ENCODE measurements at regions not wholly inside any gene's neighbourhood (a gene's known extent, or its start where the extent isn't known, plus 50 kb on each side); places are given as distances from the start of the nearest gene placed in this dataset.
"Not testable (repeated sequence)": the region's sequence is repeated elsewhere in the genome, so short reads cannot be mapped to it uniquely, and the experiment has no call there.

DNA sequence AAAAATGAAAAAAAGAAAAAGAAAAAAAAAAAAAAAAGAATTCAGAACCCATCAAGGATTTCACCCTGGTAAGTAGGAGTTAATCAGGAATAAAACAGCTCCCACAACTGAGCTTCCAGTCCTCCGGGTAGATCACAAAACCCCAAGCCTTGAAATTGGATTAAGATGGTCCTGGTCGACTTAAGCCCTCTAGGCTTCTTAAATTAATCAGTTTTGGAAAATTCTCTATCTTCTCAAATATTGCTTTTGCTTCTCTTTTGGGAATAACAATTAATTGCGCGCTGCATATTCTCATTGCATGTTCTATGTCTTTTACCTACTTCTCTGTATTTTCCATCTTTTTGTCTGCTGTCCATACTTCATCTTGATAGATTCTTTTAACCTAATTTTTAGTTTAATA is 348.0 kb upstream of the MEX3C start:
- Histone ChIP-seq H3K27me3 (replicated peaks) (no peaks in the 10 kb centered on the region), H3K4me3 (no peak overlapping the region), H3K27ac (no peak overlapping the region), H3K4me1 (replicated peaks) (no peaks in the 10 kb centered on the region), H3K9me3 (replicated peaks) (no peaks in the 10 kb centered on the region), H3K36me3 (no peaks in the 10 kb centered on the region)
- no peak for DNase-seq (ENCODE audit: low read depth in 1 of 2, low spot score in 2 of 2)

DNA sequence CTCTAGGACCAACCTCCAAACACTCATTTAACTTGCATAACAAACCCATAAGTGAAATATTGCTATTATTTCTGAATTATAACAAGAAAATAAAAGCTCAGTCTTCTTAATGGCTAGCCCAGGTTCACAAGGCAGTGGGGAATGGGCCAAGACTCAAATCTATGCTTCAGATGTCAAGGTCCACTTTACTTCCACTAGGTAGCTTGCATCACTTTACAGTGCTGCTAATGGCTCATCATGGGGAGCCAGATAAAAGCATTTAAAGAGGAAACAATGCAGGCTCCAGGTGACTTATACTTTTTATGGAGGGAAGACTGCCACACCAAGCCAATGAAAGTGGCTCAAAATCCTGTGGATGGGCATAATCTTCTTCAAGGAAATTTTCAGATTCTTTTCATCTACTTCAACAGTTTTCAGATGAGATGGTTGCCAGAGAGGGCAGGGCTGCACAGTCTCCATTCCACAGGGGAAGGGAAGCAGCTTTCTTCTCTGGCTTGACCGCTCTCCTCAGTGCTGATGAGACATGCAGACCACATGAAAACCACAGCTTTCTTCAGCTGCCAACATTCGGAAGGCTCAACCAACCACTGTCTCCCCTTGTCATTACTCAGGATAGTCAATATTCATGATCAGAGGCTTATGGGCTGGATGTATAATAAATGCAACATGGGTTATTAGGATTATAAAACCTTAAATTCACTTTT is 361.9 kb upstream of the MEX3C start:
- DNase-seq (ENCODE audit: low read depth in 1 of 2, low spot score in 2 of 2), result no peak
- H3K4me1 ChIP-seq (replicated peaks), result no peaks in the 10 kb centered on the region
- no peak overlapping the region for H3K4me3 ChIP-seq
- no peak overlapping the region for H3K27ac ChIP-seq
- no peaks in the 10 kb centered on the region for H3K9me3 ChIP-seq (replicated peaks)
- no peaks in the 10 kb centered on the region for H3K27me3 ChIP-seq (replicated peaks)
- H3K36me3 ChIP-seq, result no peaks in the 10 kb centered on the region

DNA sequence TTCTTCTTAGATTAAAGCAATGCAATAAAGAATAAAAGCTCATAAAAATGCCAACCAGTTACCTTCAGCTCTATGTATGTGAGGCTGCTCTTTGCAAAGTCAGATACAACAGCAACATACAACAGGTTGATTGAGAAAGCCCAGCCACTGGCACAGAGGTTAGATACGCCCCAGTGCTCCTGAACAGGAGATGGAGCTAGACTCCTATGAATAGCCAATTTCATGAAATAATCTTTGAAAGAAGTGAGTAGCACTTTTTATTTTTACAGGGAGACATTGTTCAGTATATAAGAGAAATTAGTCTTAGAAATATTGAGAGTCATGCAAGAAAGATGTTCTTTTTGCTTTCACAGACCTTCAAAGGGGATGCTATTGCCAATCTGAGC is 362.4 kb upstream of the MEX3C start:
- H3K9me3 ChIP-seq (replicated peaks), result no peaks in the 10 kb centered on the region
- H3K4me3 ChIP-seq, result no peak overlapping the region
- DNase-seq (ENCODE audit: low read depth in 1 of 2, low spot score in 2 of 2), result no peak
- H3K36me3 ChIP-seq, result no peaks in the 10 kb centered on the region
- H3K27ac ChIP-seq, result no peak overlapping the region
- no peaks in the 10 kb centered on the region for H3K27me3 ChIP-seq (replicated peaks)
- H3K4me1 ChIP-seq (replicated peaks), result no peaks in the 10 kb centered on the region

DNA sequence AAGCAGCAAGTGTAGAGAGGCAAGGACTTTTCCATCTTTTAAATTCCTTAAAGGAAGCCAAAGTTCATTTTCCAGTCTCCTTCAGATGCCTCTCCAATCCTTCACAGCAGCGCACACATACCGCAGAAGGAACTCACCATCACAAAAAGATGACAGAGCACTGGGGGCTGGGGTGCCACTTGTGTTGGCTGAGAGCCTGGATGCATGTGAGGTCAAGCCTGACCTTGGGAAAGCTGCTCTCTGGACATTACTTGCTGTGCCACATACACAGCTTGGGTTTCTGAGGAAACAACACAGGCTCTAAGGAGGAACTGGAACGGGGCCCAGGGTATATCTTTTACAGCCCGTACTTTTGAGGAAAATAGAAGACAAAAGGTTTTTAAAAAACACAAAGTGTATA is 364.3 kb upstream of the MEX3C start:
- no peak for DNase-seq (ENCODE audit: low read depth in 1 of 2, low spot score in 2 of 2)
- no peaks in the 10 kb centered on the region for H3K4me1 ChIP-seq (replicated peaks)

DNA sequence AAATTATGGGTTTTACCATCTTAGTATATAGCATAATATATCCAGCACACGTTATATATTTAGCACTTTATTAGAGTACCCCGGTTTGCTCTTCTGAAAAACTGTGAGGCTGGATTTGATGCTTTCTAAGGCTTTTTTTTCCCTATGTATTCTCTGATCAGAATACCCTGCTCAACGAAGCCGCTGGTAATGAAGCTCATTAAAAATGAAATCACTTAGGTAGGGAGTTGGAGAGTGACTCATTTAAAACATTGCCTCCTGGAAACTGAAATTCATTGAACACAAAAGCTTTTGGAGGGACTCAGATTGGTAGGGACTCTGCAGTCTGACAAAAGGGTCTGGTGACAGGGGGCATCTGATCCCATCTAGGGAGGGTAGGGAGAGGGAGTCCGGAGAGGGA is 365.4 kb upstream of the MEX3C start:
- no peaks in the 10 kb centered on the region for H3K27me3 ChIP-seq (replicated peaks)
- H3K36me3 ChIP-seq, result no peaks in the 10 kb centered on the region
- no peak overlapping the region for H3K27ac ChIP-seq
- H3K9me3 ChIP-seq (replicated peaks), result no peaks in the 10 kb centered on the region
- no peaks in the 10 kb centered on the region for H3K4me1 ChIP-seq (replicated peaks)
- H3K4me3 ChIP-seq, result no peak overlapping the region
- DNase-seq (ENCODE audit: low read depth in 1 of 2, low spot score in 2 of 2), result no peak

More for the DNA sequence above, 364.3 kb upstream of the MEX3C start:
- H3K4me3 ChIP-seq, result no peak overlapping the region
- H3K36me3 ChIP-seq, result no peaks in the 10 kb centered on the region
- no peak overlapping the region for H3K27ac ChIP-seq
- H3K27me3 ChIP-seq (replicated peaks), result no peaks in the 10 kb centered on the region
- no peaks in the 10 kb centered on the region for H3K9me3 ChIP-seq (replicated peaks)

DNA sequence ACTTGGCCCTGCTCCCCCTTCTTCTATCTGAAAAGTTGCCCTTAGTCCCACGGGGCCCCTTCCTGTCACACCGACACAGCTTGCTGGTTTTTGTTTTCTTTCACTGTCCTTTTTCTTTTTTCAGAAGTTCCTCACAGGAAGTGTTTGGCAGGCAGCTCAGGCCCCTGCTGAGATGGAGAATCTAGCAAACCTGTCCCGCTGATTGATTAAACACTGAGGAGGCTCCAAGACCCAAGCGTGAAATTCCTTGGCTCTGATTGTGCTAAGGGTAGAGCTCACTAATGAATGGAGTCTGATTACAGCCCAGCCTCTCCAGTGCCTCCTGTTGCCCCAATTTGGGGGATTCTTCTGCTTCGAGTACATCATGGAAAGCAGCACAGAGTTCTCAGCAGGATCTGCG is 365.9 kb upstream of the MEX3C start:
- no peaks in the 10 kb centered on the region for H3K9me3 ChIP-seq (replicated peaks)
- no peaks in the 10 kb centered on the region for H3K27me3 ChIP-seq (replicated peaks)
- no peaks in the 10 kb centered on the region for H3K36me3 ChIP-seq
- DNase-seq (ENCODE audit: low read depth in 1 of 2, low spot score in 2 of 2), result no peak
- no peaks in the 10 kb centered on the region for H3K4me1 ChIP-seq (replicated peaks)
- H3K27ac ChIP-seq, result no peak overlapping the region
- H3K4me3 ChIP-seq, result no peak overlapping the region

DNA sequence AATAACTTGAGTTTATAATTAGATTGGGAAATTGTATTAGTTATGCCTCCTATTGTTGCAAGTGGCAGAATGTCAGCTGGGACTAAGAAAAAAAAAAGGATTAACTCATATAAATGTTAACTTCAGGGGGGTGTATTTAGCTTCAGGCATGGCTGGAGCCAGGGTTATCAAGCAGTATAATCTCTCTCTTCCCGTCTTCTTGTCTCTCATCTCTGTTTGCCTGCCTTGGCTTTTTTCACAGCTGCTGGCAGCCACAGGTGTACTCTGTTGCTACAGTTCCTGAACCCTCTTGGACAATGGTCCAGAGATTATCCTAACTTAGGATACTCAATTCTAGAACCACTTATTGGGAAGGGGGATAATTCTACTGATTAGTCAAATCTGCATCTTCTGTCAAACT is 370.7 kb upstream of the MEX3C start:
- Histone ChIP-seq H3K36me3 (no peaks in the 10 kb centered on the region), H3K27me3 (replicated peaks) (no peaks in the 10 kb centered on the region), H3K4me3 (no peak overlapping the region), H3K27ac (no peak overlapping the region), H3K4me1 (replicated peaks) (no peaks in the 10 kb centered on the region), H3K9me3 (replicated peaks) (no peaks in the 10 kb centered on the region)
- no peak for DNase-seq (ENCODE audit: low read depth in 1 of 2, low spot score in 2 of 2)

DNA sequence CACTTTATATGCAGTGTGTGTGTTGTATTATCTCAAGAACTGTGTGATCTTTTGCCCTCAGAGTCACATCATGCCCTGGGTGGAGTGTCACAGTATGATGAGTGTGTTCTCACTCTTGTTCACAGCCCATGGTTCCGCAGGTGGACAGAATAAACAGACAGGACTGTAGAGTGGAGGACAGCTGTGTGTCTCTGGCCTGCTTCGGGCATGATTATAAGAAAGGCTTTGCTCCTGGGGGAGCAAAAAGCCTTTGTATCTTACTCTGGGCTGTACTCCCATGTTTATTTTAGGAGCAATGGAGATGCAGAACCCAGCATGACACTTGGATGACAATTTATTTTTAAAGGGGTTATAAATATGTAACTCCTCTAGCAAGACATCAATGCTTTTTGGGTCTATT is 371.7 kb upstream of the MEX3C start:
- no peaks in the 10 kb centered on the region for H3K36me3 ChIP-seq
- H3K4me3 ChIP-seq, result no peak overlapping the region
- H3K9me3 ChIP-seq (replicated peaks), result no peaks in the 10 kb centered on the region
- no peaks in the 10 kb centered on the region for H3K4me1 ChIP-seq (replicated peaks)
- H3K27me3 ChIP-seq (replicated peaks), result no peaks in the 10 kb centered on the region
- no peak overlapping the region for H3K27ac ChIP-seq
- DNase-seq (ENCODE audit: low read depth in 1 of 2, low spot score in 2 of 2), result no peak

DNA sequence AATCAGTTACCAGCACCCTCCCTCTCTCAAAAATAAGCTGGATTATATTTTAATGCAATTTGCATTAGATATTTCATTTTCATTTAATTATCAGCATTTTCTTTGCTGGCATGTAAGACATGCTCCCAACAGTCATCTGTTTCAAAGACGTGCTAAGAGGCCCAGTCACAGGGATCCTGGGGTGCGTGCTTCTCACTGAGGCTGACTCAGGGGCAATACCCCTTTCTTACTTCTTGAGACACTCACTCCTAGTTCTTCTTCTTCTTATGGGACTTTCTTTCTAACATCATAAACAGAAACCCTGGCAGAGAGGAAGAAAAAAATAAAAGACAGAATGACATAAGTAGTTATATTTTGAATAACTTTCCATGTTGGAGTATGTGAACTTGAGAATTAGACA is 372.1 kb upstream of the MEX3C start:
- DNase-seq (ENCODE audit: low read depth in 1 of 2, low spot score in 2 of 2), result no peak
- no peak overlapping the region for H3K4me3 ChIP-seq
- H3K36me3 ChIP-seq, result no peaks in the 10 kb centered on the region
- no peak overlapping the region for H3K27ac ChIP-seq
- no peaks in the 10 kb centered on the region for H3K27me3 ChIP-seq (replicated peaks)
- H3K9me3 ChIP-seq (replicated peaks), result no peaks in the 10 kb centered on the region
- no peaks in the 10 kb centered on the region for H3K4me1 ChIP-seq (replicated peaks)

DNA sequence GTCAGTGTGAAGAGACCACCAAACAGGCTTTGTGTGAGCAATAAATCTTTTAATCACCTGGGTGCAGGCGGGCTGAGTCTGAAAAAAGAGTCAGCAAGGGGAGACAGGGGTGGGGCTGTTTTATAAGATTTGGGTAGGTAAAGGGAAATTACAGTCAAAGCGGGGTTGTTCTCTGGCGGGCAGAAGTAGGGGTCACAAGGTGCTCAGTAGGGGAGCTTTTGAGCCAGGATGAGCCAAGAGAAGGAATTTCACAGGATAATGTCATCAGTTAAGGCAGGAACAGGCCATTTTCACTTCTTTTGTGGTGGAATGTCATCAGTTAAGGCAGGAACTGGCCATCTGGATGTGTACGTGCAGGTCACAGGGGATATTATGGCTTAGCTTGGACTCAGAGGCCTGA is 372.6 kb upstream of the MEX3C start:
- H3K4me1 ChIP-seq (replicated peaks); H3K9me3 ChIP-seq (replicated peaks); H3K27ac ChIP-seq; H3K4me3 ChIP-seq; DNase-seq (ENCODE audit: low read depth in 1 of 2, low spot score in 2 of 2); H3K36me3 ChIP-seq; H3K27me3 ChIP-seq (replicated peaks): not testable (repeated sequence)

DNA sequence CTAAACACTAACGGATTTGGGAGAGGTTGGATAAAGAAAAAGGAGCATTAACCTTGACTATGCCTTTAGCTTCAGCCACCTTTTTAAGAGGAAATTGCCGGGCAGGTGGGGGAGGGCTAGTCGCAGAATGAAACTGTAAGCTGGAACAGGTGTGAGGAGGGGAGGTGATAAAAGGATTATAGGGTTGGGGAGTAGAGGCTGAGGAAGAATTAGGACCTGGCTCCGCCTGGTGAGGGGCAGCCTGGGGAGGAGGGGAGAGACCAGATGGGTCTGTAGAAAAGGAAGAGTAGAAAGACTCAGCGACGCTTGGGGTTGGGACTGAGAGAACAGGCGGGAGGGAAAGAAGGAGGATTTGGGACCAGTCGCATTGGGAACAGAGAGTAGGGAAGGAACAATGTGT is 376.4 kb upstream of the MEX3C start:
- H3K27me3 ChIP-seq (replicated peaks); H3K27ac ChIP-seq; H3K36me3 ChIP-seq; DNase-seq (ENCODE audit: low read depth in 1 of 2, low spot score in 2 of 2); H3K9me3 ChIP-seq (replicated peaks); H3K4me3 ChIP-seq; H3K4me1 ChIP-seq (replicated peaks): not testable (repeated sequence)

DNA sequence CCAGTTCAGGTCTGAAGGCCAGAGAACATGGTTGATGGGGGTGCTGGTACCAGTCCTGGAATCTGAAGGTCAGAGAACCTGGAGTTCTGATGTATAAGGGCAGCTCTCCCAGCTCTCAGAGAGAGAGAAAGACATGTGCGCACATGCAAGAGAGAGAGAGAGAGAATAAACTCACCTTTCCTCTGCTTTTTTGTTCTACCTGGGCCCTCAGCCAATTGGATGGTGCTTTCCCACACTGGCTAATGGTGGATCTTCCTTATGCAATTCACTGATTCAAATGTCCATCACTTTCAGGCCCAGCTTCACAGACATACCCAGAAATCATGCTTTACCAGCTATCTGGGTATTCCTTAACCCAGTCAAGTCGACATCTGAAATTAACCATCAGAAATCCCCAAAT is 377.7 kb upstream of the MEX3C start:
- Histone ChIP-seq H3K36me3 (no peaks in the 10 kb centered on the region), H3K27me3 (replicated peaks) (no peaks in the 10 kb centered on the region), H3K27ac (no peak overlapping the region), H3K4me1 (replicated peaks) (no peaks in the 10 kb centered on the region), H3K4me3 (no peak overlapping the region), H3K9me3 (replicated peaks) (no peaks in the 10 kb centered on the region)
- DNase-seq (ENCODE audit: low read depth in 1 of 2, low spot score in 2 of 2), result no peak

DNA sequence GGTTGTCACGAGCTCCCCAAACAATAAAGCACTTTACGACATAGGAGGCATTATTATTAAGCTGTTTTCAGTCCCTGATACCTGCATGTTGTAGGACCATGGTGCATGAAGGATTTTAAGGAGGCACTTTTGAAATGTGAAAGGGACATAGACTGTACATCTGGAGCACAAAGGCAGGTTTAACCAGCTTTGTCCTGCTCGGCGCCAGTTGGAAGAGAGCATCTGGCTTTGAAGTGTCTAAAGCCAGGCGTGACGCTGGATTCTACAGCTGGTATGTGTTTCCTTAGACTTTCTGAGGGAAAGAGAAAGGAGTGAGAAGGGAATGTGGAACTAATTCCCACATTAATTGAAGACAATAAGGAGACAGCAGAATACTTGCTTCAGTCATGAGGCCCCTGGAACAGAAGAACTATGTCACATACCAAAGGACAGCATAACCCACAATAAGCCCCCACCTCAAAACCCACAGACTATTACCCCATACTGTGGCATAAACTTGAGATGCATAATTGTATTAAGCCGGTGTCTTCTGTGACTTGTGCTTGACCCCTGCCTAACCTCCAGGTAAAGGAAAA is 381.0 kb upstream of the MEX3C start:
- DNase-seq (ENCODE audit: low read depth in 1 of 2, low spot score in 2 of 2), result no peak
- Histone ChIP-seq H3K4me3 (no peak overlapping the region), H3K4me1 (replicated peaks) (no peaks in the 10 kb centered on the region), H3K36me3 (no peaks in the 10 kb centered on the region), H3K9me3 (replicated peaks) (no peaks in the 10 kb centered on the region), H3K27me3 (replicated peaks) (no peaks in the 10 kb centered on the region), H3K27ac (no peak overlapping the region)

DNA sequence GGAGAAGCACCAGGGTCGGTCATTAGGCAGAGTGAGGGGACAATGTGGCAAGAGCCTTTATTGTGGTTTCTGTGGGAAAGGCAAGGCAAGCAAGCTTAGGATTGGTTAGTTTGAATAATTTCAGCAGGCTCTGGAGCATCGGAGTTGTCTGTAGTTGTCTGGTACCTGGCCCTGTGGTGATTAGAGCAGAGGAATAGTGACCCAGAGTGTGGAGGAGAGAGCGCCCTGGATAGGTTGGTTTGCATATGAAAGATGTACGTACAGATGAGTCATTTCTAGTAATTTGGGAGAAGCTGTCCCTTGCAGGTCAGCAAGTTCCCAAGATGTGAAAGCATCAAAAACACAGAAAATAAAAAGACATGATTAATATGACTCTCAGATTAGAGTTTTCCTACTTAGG is 383.1 kb upstream of the MEX3C start:
- Histone ChIP-seq H3K4me3 (no peak overlapping the region), H3K27me3 (replicated peaks) (no peaks in the 10 kb centered on the region), H3K4me1 (replicated peaks) (no peaks in the 10 kb centered on the region), H3K27ac (no peak overlapping the region), H3K36me3 (no peaks in the 10 kb centered on the region), H3K9me3 (replicated peaks) (no peaks in the 10 kb centered on the region)
- DNase-seq (ENCODE audit: low read depth in 1 of 2, low spot score in 2 of 2), result no peak

DNA sequence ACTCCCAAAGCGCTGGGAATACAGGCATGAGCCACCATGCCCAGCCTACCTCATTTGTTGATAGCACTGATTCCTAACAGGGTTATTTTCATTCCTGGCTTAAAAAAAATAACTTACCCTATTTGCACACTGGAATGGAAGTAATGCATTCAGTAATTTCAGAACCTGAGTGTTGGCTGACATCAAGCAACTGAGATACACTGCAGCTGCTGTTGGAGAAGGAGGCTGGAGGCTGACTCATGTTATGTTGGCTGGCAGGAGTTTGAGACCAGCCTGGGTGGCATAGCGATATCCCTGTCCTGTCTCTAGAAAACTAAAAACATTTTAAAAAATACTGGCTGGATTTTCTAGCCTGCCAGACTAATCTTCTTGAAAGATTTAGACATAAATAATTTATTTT is 385.1 kb upstream of the MEX3C start:
- Histone ChIP-seq H3K4me1 (replicated peaks) (no peaks in the 10 kb centered on the region), H3K4me3 (no peak overlapping the region), H3K27ac (no peak overlapping the region), H3K27me3 (replicated peaks) (no peaks in the 10 kb centered on the region), H3K36me3 (no peaks in the 10 kb centered on the region), H3K9me3 (replicated peaks) (no peaks in the 10 kb centered on the region)
- DNase-seq (ENCODE audit: low read depth in 1 of 2, low spot score in 2 of 2), result no peak
